NT2/D1 (cell line): ENCODE measurements at regions not wholly inside any gene's neighbourhood (a gene's known extent, or its start where the extent isn't known, plus 50 kb on each side); places are given as distances from the start of the nearest gene placed in this dataset.
"Not testable (repeated sequence)": the region's sequence is repeated elsewhere in the genome, so short reads cannot be mapped to it uniquely, and the experiment has no call there.

ENCODE experiments used
- DNase-seq: peaks from one replicate; pipeline ENCODE4 v3.0.0-alpha.2; 2011; ENCODE audit warnings: low read depth, low spot score
- H3K27me3 ChIP-seq: 2 replicates; pipeline ENCODE4 v1.6.0; 2011; ENCODE audit warnings: mild to moderate bottlenecking; ENCODE audit not compliant: insufficient read length, insufficient read depth
- H3K36me3 ChIP-seq: 2 replicates; pipeline ENCODE4 v1.6.1; 2011; ENCODE audit warnings: mild to moderate bottlenecking, low read length, mixed read lengths; ENCODE audit not compliant: insufficient read depth, insufficient read length
- H3K4me1 ChIP-seq: 2 replicates; pipeline ENCODE4 v1.5.1; 2011; ENCODE audit not compliant: insufficient read depth, insufficient read length
- H3K4me3 ChIP-seq: 2 replicates; pipeline ENCODE4 v1.5.1; 2011; ENCODE audit warnings: low read depth; ENCODE audit not compliant: insufficient read length
- H3K9ac ChIP-seq: 2 replicates; pipeline ENCODE4 v1.6.0; 2011; ENCODE audit warnings: low read depth; ENCODE audit not compliant: insufficient read length
- H3K9me3 ChIP-seq: 2 replicates; pipeline ENCODE4 v1.5.1; 2011; ENCODE audit warnings: mild to moderate bottlenecking, low read length; ENCODE audit not compliant: insufficient read depth
- SUZ12 ChIP-seq: IDR thresholded peaks from 2 replicates; pipeline ENCODE4 v1.6.1; 2011; ENCODE audit not compliant: insufficient read length, insufficient read depth; ENCODE audit errors: extremely low read depth
- YY1 ChIP-seq: IDR thresholded peaks from 2 replicates; pipeline ENCODE4 v1.6.1; 2011; ENCODE audit not compliant: insufficient read length, insufficient read depth
- ZNF274 ChIP-seq: IDR thresholded peaks from 2 replicates; pipeline ENCODE4 v1.6.1; 2011; ENCODE audit warnings: mild to moderate bottlenecking, low read depth, low read length

DNA sequence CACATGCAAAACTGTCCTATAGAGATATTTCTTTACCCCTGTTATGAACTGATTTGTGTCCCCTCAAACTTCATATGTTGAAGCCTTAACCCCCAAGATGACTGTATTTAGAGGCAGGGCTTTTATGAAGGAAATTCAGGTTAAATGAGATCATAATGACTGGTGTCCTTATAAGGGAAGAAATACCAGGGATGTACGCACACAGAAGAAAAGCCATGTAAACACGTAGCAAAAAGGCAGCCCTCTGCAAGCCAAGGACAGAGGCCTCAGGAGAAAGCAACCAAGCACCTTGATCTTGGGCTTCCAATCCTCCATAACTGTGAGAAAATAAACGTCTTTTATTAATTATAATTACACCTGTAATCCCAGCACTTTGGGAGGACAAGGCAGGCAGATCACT, 101.3 kb upstream of the NDUFV2 start:
- DNase-seq, result no peak
- Histone ChIP-seq H3K9me3 (peaks cover 4% of the 10 kb centered on the region; the same call in 1 of the 2 replicates), H3K27me3 (no peaks in the 10 kb centered on the region), H3K36me3 (no peaks in the 10 kb centered on the region), H3K9ac (no peak overlapping the region), H3K4me1 (no peaks in the 10 kb centered on the region), H3K4me3 (no peak overlapping the region)
- TF ChIP-seq ZNF274, result no peak
- no peak for TF ChIP-seq SUZ12
- TF ChIP-seq YY1, result no peak

DNA sequence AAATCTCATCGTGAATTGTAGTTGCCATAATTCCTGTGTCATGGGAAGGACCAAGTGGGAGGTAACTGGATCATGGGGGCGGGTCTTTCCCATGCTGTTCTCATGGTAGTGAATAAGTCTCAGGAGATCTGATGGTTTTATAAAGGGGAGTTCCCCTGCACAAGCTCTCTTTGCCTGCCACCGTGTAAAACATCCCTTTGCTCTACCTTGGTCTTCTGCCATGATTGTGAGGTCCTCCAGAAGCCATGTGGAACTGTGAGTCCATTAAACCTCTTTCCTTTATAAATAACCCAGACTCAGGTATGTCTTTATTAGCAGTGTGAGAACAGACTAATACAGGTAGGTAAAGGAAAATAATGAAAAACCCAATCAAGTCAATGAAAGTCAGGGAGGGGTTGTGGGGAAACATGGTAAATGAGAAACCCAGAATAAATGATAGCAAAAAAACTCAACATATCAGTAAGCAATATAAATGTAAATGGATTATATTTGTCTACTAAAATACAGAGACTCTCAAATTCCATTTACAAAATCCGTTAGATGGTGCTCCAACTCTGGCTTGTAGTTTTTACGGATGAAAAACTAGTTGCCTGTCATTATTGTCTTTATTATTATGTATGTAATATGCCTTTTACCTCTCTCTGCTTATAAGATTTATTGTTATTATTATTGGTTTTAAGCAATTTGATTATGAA, 98.9 kb upstream of the NDUFV2 start:
- no peaks in the 10 kb centered on the region for H3K36me3 ChIP-seq
- no peak overlapping the region for H3K4me3 ChIP-seq
- H3K4me1 ChIP-seq, result no peaks in the 10 kb centered on the region
- H3K9ac ChIP-seq, result no peak overlapping the region
- no peaks in the 10 kb centered on the region for H3K27me3 ChIP-seq
- no peak for TF ChIP-seq ZNF274
- no peak for TF ChIP-seq YY1
- no peak for TF ChIP-seq SUZ12
- no peak for DNase-seq
- no peaks in the 10 kb centered on the region; the same call in 1 of the 2 replicates for H3K9me3 ChIP-seq

DNA sequence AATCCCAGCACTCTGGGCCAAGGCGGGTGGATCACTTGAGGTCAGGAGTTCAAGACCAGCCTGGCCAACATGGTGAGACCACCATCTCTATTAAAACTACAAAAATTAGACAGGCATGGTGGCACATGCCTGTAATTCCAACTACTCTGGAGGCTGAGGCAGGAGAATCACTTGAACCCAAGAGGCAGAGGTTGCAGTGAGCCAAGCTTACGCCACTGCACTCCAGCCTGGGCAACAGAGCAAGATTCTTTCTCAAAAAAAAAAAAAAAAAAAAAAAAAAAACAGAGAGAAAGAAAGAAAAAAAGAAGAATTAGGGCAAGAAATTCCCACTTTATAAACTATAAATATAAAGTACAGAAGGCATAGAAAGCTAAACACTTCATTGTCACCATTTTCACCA, 98.2 kb upstream of the NDUFV2 start:
- H3K9me3 ChIP-seq, H3K36me3 ChIP-seq, H3K4me3 ChIP-seq, H3K4me1 ChIP-seq, H3K9ac ChIP-seq, H3K27me3 ChIP-seq, DNase-seq: not testable (repeated sequence)

DNA sequence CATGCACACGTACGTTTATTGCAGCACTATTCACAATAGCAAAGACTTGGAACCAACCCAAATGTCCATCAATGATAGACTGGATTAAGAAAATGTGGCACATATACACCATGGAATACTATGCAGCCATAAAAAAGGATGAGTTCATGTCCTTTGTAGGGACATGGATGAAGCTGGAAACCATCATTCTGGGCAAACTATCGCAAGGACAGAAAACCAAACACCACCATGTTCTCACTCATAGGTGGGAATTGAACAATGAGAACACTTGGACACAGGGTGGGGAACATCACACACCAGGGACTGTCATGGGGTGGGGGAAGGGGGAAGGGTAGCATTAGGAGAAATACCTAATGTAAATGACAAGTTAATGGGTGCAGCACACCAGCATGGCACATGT, 94.8 kb upstream of the NDUFV2 start:
- H3K4me1 ChIP-seq, DNase-seq, H3K9me3 ChIP-seq, H3K9ac ChIP-seq, H3K36me3 ChIP-seq, H3K27me3 ChIP-seq, H3K4me3 ChIP-seq: not testable (repeated sequence)

DNA sequence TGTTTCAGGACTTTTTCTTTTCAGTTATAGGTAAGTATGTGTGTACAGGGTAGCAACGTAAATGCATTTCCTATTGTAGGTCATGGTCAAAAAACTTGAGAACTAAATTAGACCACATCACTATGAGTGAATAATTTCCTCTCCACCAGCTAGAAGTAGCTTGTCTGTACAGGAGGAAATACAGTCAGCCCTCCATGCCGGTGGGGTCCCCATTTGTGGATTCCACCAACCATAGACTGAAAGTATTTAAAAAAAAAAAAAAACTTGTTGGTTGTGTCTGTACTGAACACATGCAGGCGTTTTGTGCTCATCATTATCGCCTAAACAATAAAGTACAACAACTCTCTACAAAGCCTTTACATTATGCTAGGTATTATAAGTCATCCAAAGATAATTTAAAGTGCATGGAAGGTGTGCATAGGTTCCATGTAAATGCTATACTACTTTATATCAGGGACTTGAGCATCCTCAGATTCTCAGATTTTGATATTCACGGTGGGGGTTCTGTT, 94.2 kb upstream of the NDUFV2 start:
- no peak for DNase-seq
- no peaks in the 10 kb centered on the region for H3K27me3 ChIP-seq
- H3K9ac ChIP-seq, result no peak overlapping the region
- no peak overlapping the region for H3K4me3 ChIP-seq
- no peaks in the 10 kb centered on the region for H3K4me1 ChIP-seq
- no peaks in the 10 kb centered on the region; the same call in 1 of the 2 replicates for H3K9me3 ChIP-seq
- TF ChIP-seq YY1 (no peak), SUZ12 (no peak), ZNF274 (no peak)
- no peaks in the 10 kb centered on the region for H3K36me3 ChIP-seq

DNA sequence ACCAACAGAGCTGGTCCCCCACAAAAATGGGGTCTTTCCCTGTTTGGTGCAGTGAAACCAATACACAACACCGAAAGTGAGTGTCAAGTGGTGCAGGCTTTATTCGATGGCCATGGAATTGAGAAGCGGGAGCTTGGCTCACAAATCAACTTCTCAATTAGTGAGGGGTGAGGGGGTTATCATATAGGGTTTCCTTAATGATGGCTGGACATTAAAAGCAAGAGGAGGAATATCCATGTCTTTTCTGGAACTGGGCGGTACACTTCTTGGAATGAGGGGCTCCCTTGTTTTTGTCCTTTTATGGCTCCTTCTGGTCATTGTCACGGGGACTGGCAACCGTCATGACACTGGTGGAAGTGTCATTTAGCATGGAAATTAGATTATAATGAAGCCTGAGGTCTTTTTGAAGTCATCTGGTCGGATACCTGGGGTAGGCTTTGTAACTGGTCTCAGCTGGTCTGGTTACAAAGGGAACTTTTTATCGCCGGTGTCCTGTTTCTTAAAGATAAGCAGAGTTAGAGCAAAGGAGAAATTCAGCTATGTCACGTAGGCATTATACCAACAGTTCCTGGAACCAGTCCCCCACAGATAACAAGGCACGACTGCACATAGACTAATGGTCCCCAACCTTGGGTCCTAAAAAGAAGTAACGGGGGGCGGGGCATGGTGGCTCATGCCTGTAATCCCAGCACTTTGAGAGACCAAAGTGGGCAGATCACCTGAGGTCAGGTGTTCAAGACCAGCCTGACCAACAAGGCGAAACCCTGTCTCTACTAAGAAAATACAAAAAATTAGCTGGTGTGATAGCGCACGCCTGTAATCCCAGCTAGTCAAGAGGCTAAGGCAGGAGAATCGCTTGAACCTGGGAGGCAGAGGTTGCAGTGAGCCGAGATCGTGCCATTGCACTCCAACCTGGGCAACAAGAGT, 93.5 kb upstream of the NDUFV2 start:
- H3K27me3 ChIP-seq, result no peaks in the 10 kb centered on the region
- no peaks in the 10 kb centered on the region for H3K36me3 ChIP-seq
- TF ChIP-seq YY1 (no peak), SUZ12 (no peak), ZNF274 (no peak)
- H3K4me1 ChIP-seq, result no peaks in the 10 kb centered on the region
- no peak for DNase-seq
- no peak overlapping the region for H3K9ac ChIP-seq
- no peak overlapping the region for H3K4me3 ChIP-seq
- H3K9me3 ChIP-seq, result no peaks in the 10 kb centered on the region

DNA sequence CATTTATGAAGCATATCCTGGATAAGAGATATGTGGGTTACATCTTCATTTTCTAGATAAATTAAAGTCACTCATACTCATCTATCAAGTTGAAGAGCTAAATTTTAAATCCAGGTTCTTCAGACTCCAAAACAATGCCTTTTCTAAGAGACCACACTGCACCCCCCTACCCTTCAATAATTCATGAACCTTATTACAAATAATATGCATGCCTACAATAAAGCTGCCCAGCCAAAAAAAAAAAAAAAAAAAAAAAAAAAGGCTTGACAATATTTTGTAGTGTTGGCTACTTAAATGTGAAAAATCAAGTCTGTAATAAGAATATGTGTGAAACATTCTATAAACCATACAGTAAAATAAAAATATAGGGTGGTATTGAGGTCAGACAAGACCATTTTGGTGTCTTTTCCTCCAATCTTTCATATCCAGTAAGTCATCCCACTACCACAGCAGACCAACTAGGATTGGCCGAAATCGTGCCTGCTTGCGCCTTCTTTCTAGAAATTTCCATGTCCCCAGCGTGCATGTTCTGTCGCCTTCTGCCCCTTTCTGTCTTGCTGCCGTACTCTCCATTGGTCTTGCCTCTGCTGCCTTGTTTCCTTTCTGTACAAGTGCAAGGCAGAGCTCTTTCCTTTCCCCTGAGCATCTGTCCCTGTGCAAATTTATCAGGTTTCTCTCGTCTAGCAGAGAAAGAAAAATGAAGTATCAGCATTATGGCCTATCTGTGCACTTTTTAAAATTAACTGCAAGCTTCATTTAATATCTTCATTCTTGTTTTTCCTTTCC, 92.6 kb upstream of the NDUFV2 start:
- Histone ChIP-seq H3K9me3 (no peaks in the 10 kb centered on the region), H3K9ac (no peak overlapping the region), H3K27me3 (no peaks in the 10 kb centered on the region), H3K4me1 (no peaks in the 10 kb centered on the region), H3K4me3 (no peak overlapping the region), H3K36me3 (no peaks in the 10 kb centered on the region)
- no peak for TF ChIP-seq YY1
- TF ChIP-seq SUZ12, result no peak
- TF ChIP-seq ZNF274, result no peak
- DNase-seq, result no peak
